ENCODE measurements at regions not wholly inside any gene's neighbourhood (a gene's known extent, or its start where the extent isn't known, plus 50 kb on each side); places are given as distances from the start of the nearest gene placed in this dataset.

- TF ChIP-seq CTCF (conservative IDR thresholded peaks at IDR 0.05; ENCODE audit: low read depth, low read length) (no peak), EZH2 (IDR thresholded peaks at IDR 0.05; ENCODE audit: low read length, unreplicated experiment) (no peak), EZH2phosphoT487 (IDR thresholded peaks at IDR 0.05; ENCODE audit: borderline replicate concordance, low read length) (no peak)
These were observed 104.4 kb downstream of the ACTL7B start for GRCh38 chr9:108751369-108751768.
